ENCODE measurements at regions not wholly inside any gene's neighbourhood (a gene's known extent, or its start where the extent isn't known, plus 50 kb on each side); places are given as distances from the start of the nearest gene placed in this dataset.

- 13 to 16% methylated on average over 7 of the region's 7 CpGs for WGBS, 2 experiments (ENCODE audit: low coverage in 1 of 2, low lambda C conversion rate in 2 of 2, missing lambda C conversion rate in 2 of 2)
- in situ Hi-C loops (cut with MboI): no loop called here
These were observed 413.1 kb upstream of the MON1B start for GRCh38 chr16:76777721-76778465.

DNA sequence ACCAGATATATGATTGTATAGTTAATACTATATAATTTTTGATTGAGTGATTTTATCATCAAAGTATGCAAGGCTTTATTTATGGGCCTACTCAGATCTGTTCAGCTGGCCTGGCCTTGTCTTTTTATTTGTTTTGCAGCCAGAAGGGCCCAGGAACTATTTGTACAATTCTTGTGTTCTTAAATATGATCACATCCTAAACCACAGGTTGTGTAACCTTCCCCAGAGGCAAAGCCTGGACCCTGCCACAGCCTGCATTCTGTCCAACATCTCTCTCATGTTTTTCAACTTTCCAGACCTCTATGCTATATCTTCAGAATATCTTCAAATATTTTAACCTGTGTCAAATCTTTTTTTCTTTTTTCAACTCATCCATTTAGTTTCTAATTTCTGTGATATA is 410.4 kb upstream of the MON1B start:
- Histone ChIP-seq H3K4me3 (no peak overlapping the region), H3K79me2 (ENCODE audit: insufficient read depth) (no peaks in the 10 kb centered on the region), H3K9me3 (ENCODE audit: low read depth) (no peaks in the 10 kb centered on the region), H2AFZ (no peak overlapping the region), H4K20me1 (ENCODE audit: insufficient read depth) (no peaks in the 10 kb centered on the region), H3K4me1 (ENCODE audit: insufficient read depth) (no peaks in the 10 kb centered on the region), H3K27ac (no peak overlapping the region), H3K9ac (no peak overlapping the region), H3K9me2 (ENCODE audit: insufficient read depth) (no peaks in the 10 kb centered on the region), H3K27me3 (replicated peaks; ENCODE audit: insufficient read depth) (no peaks in the 10 kb centered on the region), H3F3A (ENCODE audit: insufficient read depth) (no peaks in the 10 kb centered on the region), H3K36me3 (ENCODE audit: low read depth) (no peaks in the 10 kb centered on the region), H3K4me2 (ENCODE audit: unreplicated experiment) (no peak overlapping the region)
- TF ChIP-seq EZH2 (IDR thresholded peaks at IDR 0.05; ENCODE audit: insufficient read depth, poor library complexity, severe bottlenecking) (no peak), EZH2phosphoT487 (IDR thresholded peaks at IDR 0.05; ENCODE audit: insufficient read depth, low read depth) (no peak)
- in situ Hi-C loops (cut with MboI): no loop called here
- DNase-seq: no peak

More at GRCh38 chr16:76777721-76778465, 413.1 kb upstream of the MON1B start:
- no peaks in the 10 kb centered on the region for H3K27me3 ChIP-seq (replicated peaks; ENCODE audit: insufficient read depth)
- H3K79me2 ChIP-seq (ENCODE audit: insufficient read depth): no peaks in the 10 kb centered on the region
- TF ChIP-seq EZH2 (IDR thresholded peaks at IDR 0.05; ENCODE audit: insufficient read depth, poor library complexity, severe bottlenecking) (no peak), EZH2phosphoT487 (IDR thresholded peaks at IDR 0.05; ENCODE audit: insufficient read depth, low read depth) (no peak)
- no peak overlapping the region for H3K27ac ChIP-seq
- H3K4me2 ChIP-seq (ENCODE audit: unreplicated experiment): no peak overlapping the region
- H4K20me1 ChIP-seq (ENCODE audit: insufficient read depth): no peaks in the 10 kb centered on the region
- no peaks in the 10 kb centered on the region for H3F3A ChIP-seq (ENCODE audit: insufficient read depth)
- H3K4me3 ChIP-seq: no peak overlapping the region
- H3K4me1 ChIP-seq (ENCODE audit: insufficient read depth): no peaks in the 10 kb centered on the region
- H3K9me2 ChIP-seq (ENCODE audit: insufficient read depth): no peaks in the 10 kb centered on the region
- DNase-seq: no peak
- H3K36me3 ChIP-seq (ENCODE audit: low read depth): no peaks in the 10 kb centered on the region
- no peak overlapping the region for H2AFZ ChIP-seq
- H3K9ac ChIP-seq: no peak overlapping the region
- H3K9me3 ChIP-seq (ENCODE audit: low read depth): peaks cover 4% of the 10 kb centered on the region

GRCh38 chr16:76784530-76784929 is 406.5 kb upstream of the MON1B start:
- no peaks in the 10 kb centered on the region for H4K20me1 ChIP-seq (ENCODE audit: insufficient read depth)
- in situ Hi-C loops (cut with MboI): no loop called here
- no peaks in the 10 kb centered on the region for H3K36me3 ChIP-seq (ENCODE audit: low read depth)

GRCh38 chr16:76787394-76787793 is 403.6 kb upstream of the MON1B start:
- TF ChIP-seq EZH2phosphoT487 (IDR thresholded peaks at IDR 0.05; ENCODE audit: insufficient read depth, low read depth) (no peak), EZH2 (IDR thresholded peaks at IDR 0.05; ENCODE audit: insufficient read depth, poor library complexity, severe bottlenecking) (no peak)
- WGBS, 2 experiments (ENCODE audit: low coverage in 1 of 2, low lambda C conversion rate in 2 of 2, missing lambda C conversion rate in 2 of 2): 16 to 28% methylated on average over 4 of the region's 4 CpGs

More at GRCh38 chr16:76784530-76784929, 406.5 kb upstream of the MON1B start:
- Histone ChIP-seq H3K4me1 (ENCODE audit: insufficient read depth) (no peaks in the 10 kb centered on the region), H2AFZ (no peak overlapping the region), H3K9ac (no peak overlapping the region), H3K9me3 (ENCODE audit: low read depth) (no peaks in the 10 kb centered on the region), H3K27ac (no peak overlapping the region), H3K4me2 (ENCODE audit: unreplicated experiment) (no peak overlapping the region), H3K27me3 (replicated peaks; ENCODE audit: insufficient read depth) (no peaks in the 10 kb centered on the region), H3F3A (ENCODE audit: insufficient read depth) (no peaks in the 10 kb centered on the region), H3K4me3 (no peak overlapping the region), H3K9me2 (ENCODE audit: insufficient read depth) (no peaks in the 10 kb centered on the region), H3K79me2 (ENCODE audit: insufficient read depth) (no peaks in the 10 kb centered on the region)
- TF ChIP-seq EZH2 (IDR thresholded peaks at IDR 0.05; ENCODE audit: insufficient read depth, poor library complexity, severe bottlenecking) (no peak), EZH2phosphoT487 (IDR thresholded peaks at IDR 0.05; ENCODE audit: insufficient read depth, low read depth) (no peak)
- 6 to 8% methylated on average over 5 of the region's 5 CpGs for WGBS, 2 experiments (ENCODE audit: low coverage in 1 of 2, low lambda C conversion rate in 2 of 2, missing lambda C conversion rate in 2 of 2)
- DNase-seq: no peak

More at GRCh38 chr16:76787394-76787793, 403.6 kb upstream of the MON1B start:
- in situ Hi-C loops (cut with MboI): no loop called here
- Histone ChIP-seq H3K4me3 (no peak overlapping the region), H3K27me3 (replicated peaks; ENCODE audit: insufficient read depth) (no peaks in the 10 kb centered on the region), H3K4me2 (ENCODE audit: unreplicated experiment) (no peak overlapping the region), H3K9ac (no peak overlapping the region), H3K4me1 (ENCODE audit: insufficient read depth) (no peaks in the 10 kb centered on the region), H3K9me3 (ENCODE audit: low read depth) (no peaks in the 10 kb centered on the region), H4K20me1 (ENCODE audit: insufficient read depth) (no peaks in the 10 kb centered on the region), H3K27ac (no peak overlapping the region), H3K9me2 (ENCODE audit: insufficient read depth) (no peaks in the 10 kb centered on the region), H3F3A (ENCODE audit: insufficient read depth) (no peaks in the 10 kb centered on the region), H3K36me3 (ENCODE audit: low read depth) (no peaks in the 10 kb centered on the region), H2AFZ (no peak overlapping the region), H3K79me2 (ENCODE audit: insufficient read depth) (no peaks in the 10 kb centered on the region)
- DNase-seq: no peak
